Gastroesophageal sphincter (tissue), 4 donors: ENCODE measurements at regions not wholly inside any gene's neighbourhood (a gene's known extent, or its start where the extent isn't known, plus 50 kb on each side); places are given as distances from the start of the nearest gene placed in this dataset.

Experiments
- ATAC-seq: fragments of 150-250 bp; one replicate; pipeline ENCODE4 v1.9.1; 2016; ENCODE audit warnings: mild to moderate bottlenecking, moderate library complexity
- H3K27ac ChIP-seq, 4 donors: fragments of 200-600 bp; sonication (generic) in 3 of 4; 1 replicate in 3 of 4; 2 replicates in 1 of 4; pipeline ENCODE4 v1.5.1; 2016 to 2019
- H3K27me3 ChIP-seq: fragments of 200-600 bp; sonication (generic); one replicate; pipeline ENCODE4 v1.5.1; 2019
- H3K36me3 ChIP-seq, 2 donors: fragments of 200-600 bp; sonication (generic); one replicate each; pipeline ENCODE4 v1.5.1; 2019; ENCODE audit warnings: control low read depth in 1 of 2
- H3K4me1 ChIP-seq, 3 donors: fragments of 200-600 bp; sonication (generic); 1 replicate in 2 of 3; 2 replicates in 1 of 3; pipeline ENCODE4 v1.5.1; 2016 to 2019; ENCODE audit warnings: control low read depth in 2 of 3
- H3K4me3 ChIP-seq, 2 donors: fragments of 200-600 bp; sonication (generic); one replicate each; pipeline ENCODE4 v1.5.1; 2019; ENCODE audit warnings: mild to moderate bottlenecking in 1 of 2, moderate library complexity in 1 of 2
- H3K9me3 ChIP-seq, 3 donors: fragments of 200-600 bp; sonication (generic); one replicate each; pipeline ENCODE4 v1.5.1; 2017 to 2019; ENCODE audit warnings: control low read depth in 2 of 3
- EP300 ChIP-seq: sonication (generic); formaldehyde crosslinking; IDR thresholded peaks from one replicate; pipeline ENCODE4 v1.6.1; 2017; ENCODE audit warnings: antibody characterized with exemption, mild to moderate bottlenecking
- POLR2A ChIP-seq, 2 donors: fragments of 450-650 bp; IDR thresholded peaks; one replicate each; pipeline ENCODE4 v1.6.1; 2017; ENCODE audit warnings: antibody characterized with exemption in 2 of 2, mild to moderate bottlenecking in 2 of 2, moderate library complexity in 1 of 2
- POLR2AphosphoS5 ChIP-seq: sonication (generic); formaldehyde crosslinking; IDR thresholded peaks from one replicate; pipeline ENCODE4 v1.6.1; 2017; ENCODE audit warnings: antibody characterized with exemption
- WGBS, 2 donors: methylation state at CpG; one replicate each; pipeline ENCODE4 v1.1.5; 2018; ENCODE audit warnings: low coverage in 1 of 2; 5-methylcytosine and 5-hydroxymethylcytosine counted together
- TF ChIP-seq, protein P1 (sequence below), 4 experiments: fragments of 200-600 bp in 2 of 4; fragments of 450-650 bp in 2 of 4; sonication (generic) in 1 of 4; IDR thresholded peaks; one replicate each; pipeline ENCODE4 v1.5.1; 2017 to 2019; ENCODE audit warnings: antibody characterized with exemption in 4 of 4, mild to moderate bottlenecking in 2 of 4, moderate library complexity in 2 of 4

DNA sequence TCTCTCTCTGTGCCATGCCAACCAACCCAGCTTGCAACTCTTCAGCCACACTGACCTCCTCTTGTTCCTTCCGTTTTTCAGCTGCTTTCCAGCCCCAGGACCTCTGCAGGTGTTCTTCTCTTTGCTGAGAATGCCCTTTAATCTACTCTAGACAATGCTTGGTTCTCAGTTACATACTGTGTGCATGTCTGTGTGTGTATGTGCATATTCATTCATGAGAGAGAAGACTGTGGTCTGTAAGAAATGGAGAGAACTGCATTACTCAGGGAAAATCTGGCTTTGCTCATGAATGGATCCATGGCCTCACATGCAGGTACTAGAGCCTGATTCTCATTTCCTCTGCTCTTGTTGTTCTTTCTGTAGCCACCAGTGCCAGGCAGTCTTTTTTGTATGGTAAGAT is 636.9 kb upstream of the TENM3 start:
- no peaks in the 10 kb centered on the region for H3K27me3 ChIP-seq
- WGBS, 2 donors: 60 to 83% methylated on average over 1 of the region's 1 CpG

DNA sequence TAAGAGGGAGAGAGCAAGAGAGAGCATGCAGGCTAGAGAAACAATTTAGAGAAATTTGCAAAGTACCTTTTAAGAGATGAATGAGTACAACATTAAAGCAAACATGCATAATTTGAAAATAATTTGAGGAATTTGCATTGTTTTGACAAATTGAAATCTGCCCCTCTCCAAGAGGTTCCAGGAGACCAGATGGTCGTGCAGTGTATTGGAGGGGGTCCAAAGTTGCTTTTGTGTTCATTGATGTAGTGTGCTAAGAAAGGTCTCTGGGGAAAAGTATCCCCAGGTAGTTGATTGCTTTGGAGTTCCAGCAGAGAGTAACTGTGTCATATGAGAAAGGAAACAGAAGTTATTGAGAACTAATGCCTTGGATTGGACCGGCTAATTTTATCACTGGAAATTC is 635.0 kb upstream of the TENM3 start:
- ATAC-seq: no peak
- 24 to 47% methylated on average over 2 of the region's 2 CpGs for WGBS, 2 donors
- Histone ChIP-seq H3K36me3 (no peaks in the 10 kb centered on the region), H3K27ac (no peak overlapping the region), H3K9me3 (no peaks in the 10 kb centered on the region), H3K4me3 (no peak overlapping the region), H3K27me3 (no peaks in the 10 kb centered on the region), H3K4me1 (no peaks in the 10 kb centered on the region)
- TF ChIP-seq POLR2AphosphoS5 (no peak), POLR2A (IDR thresholded peaks at IDR 0.05) (no peak), EP300 (no peak)
- TF ChIP-seq, protein P1, sequence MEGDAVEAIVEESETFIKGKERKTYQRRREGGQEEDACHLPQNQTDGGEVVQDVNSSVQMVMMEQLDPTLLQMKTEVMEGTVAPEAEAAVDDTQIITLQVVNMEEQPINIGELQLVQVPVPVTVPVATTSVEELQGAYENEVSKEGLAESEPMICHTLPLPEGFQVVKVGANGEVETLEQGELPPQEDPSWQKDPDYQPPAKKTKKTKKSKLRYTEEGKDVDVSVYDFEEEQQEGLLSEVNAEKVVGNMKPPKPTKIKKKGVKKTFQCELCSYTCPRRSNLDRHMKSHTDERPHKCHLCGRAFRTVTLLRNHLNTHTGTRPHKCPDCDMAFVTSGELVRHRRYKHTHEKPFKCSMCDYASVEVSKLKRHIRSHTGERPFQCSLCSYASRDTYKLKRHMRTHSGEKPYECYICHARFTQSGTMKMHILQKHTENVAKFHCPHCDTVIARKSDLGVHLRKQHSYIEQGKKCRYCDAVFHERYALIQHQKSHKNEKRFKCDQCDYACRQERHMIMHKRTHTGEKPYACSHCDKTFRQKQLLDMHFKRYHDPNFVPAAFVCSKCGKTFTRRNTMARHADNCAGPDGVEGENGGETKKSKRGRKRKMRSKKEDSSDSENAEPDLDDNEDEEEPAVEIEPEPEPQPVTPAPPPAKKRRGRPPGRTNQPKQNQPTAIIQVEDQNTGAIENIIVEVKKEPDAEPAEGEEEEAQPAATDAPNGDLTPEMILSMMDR (IDR thresholded peaks at IDR 0.05): no peak

More for the DNA sequence above, 636.9 kb upstream of the TENM3 start:
- no peaks in the 10 kb centered on the region for H3K36me3 ChIP-seq
- ATAC-seq: no peak
- no peaks in the 10 kb centered on the region for H3K4me1 ChIP-seq
- no peaks in the 10 kb centered on the region for H3K9me3 ChIP-seq
- no peak overlapping the region for H3K27ac ChIP-seq
- TF ChIP-seq POLR2A (IDR thresholded peaks at IDR 0.05): no peak
- TF ChIP-seq EP300: no peak
- TF ChIP-seq POLR2AphosphoS5: no peak
- TF ChIP-seq, protein P1 (IDR thresholded peaks at IDR 0.05): no peak
- no peak overlapping the region for H3K4me3 ChIP-seq

GRCh38 chr4:181611033-181611711 is 632.0 kb upstream of the TENM3 start:
- WGBS, 2 donors: 22 to 23% methylated on average over 14 to 15 of the region's 15 CpGs
- TF ChIP-seq EP300: no peak
- H3K36me3 ChIP-seq: no peaks in the 10 kb centered on the region

DNA sequence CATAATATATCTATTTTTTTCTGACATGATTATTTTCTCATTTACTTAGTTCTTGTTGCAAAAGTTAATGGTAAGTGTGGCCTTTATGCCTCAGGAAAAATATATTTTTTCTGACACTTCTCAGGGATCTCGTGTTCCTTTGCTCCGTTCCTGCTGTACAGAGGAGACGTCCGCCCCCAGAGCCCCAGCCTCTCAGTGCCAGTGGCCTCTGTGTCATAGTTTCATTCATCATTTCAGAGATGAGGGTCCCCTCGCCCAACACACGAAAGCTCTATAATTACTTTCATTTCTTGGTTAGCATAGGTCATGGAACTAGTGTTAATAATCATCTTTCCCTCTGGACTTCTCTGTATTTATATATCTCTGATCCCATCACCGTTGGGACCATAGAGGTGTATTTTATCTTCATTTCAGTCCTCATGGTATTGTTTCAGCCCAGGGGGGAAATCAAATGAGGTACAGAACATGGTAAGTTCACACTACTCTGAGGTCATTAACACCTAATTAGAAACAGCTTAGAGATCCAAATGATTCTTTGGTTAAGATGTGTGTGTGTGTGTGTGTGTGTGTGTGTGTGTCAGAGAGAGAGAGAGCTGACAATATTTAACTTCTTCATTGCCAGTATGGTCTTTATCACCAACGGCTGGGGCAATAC is 631.1 kb upstream of the TENM3 start:
- no peak overlapping the region for H3K27ac ChIP-seq
- TF ChIP-seq POLR2AphosphoS5 (no peak), POLR2A (IDR thresholded peaks at IDR 0.05) (no peak), EP300 (no peak)
- TF ChIP-seq, protein P1 (IDR thresholded peaks at IDR 0.05): no peak
- WGBS, 2 donors: 38 to 41% methylated on average over 4 to 5 of the region's 8 CpGs
- H3K27me3 ChIP-seq: no peaks in the 10 kb centered on the region
- no peaks in the 10 kb centered on the region for H3K4me1 ChIP-seq
- H3K9me3 ChIP-seq: no peaks in the 10 kb centered on the region
- H3K36me3 ChIP-seq: no peaks in the 10 kb centered on the region
- H3K4me3 ChIP-seq: no peak overlapping the region
- ATAC-seq: no peak

More at GRCh38 chr4:181611033-181611711, 632.0 kb upstream of the TENM3 start:
- Histone ChIP-seq H3K4me1 (no peaks in the 10 kb centered on the region), H3K27me3 (no peaks in the 10 kb centered on the region), H3K9me3 (no peaks in the 10 kb centered on the region), H3K4me3 (no peak overlapping the region), H3K27ac (no peak overlapping the region)
- peak; percentile 37 for ATAC-seq

DNA sequence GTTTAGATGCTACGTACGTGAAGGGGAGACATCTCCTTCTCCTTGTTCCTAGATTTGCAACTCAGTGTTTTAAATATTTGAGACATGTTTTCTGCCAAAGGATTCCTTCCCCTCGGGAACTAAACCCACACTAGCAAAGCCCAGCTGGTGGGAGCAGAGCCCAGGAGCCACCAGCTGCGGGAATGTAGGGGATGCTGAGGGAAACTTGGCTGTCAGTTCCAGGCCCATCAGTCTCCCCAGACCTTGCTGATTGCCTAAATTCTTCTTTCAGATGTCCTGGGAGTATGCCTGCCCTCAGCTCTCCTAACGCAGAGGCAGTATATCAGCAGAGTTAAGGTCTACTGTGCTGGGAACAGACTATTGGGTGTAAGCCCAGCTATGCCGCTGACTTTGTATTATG is 630.0 kb upstream of the TENM3 start:
- 63 to 65% methylated on average over 2 to 6 of the region's 6 CpGs for WGBS, 2 donors
- Histone ChIP-seq H3K9me3 (no peaks in the 10 kb centered on the region), H3K36me3 (no peaks in the 10 kb centered on the region), H3K27ac (no peak overlapping the region), H3K4me3 (no peak overlapping the region), H3K27me3 (no peaks in the 10 kb centered on the region), H3K4me1 (no peaks in the 10 kb centered on the region)
- TF ChIP-seq EP300 (no peak), POLR2AphosphoS5 (no peak), POLR2A (IDR thresholded peaks at IDR 0.05) (no peak)
- TF ChIP-seq, protein P1 (IDR thresholded peaks at IDR 0.05): no peak
- no peak for ATAC-seq
